Neural cell (in vitro differentiated cells): ENCODE measurements at regions not wholly inside any gene's neighbourhood (a gene's known extent, or its start where the extent isn't known, plus 50 kb on each side); places are given as distances from the start of the nearest gene placed in this dataset.

Source experiments
- H2AFZ ChIP-seq: fragments of 200-600, 300-800 bp; sonication (generic), shearing (Covaris generic); 2 replicates; pipeline ENCODE4 v1.6.0; 2014; ENCODE audit warnings: low read depth, mild to moderate bottlenecking, antibody characterized with exemption, low read length, moderate library complexity
- H3F3A ChIP-seq: fragments of 200-600 bp; shearing (Covaris generic); 2 replicates; pipeline ENCODE4 v1.6.1; 2016; ENCODE audit warnings: mild to moderate bottlenecking, moderate library complexity, mixed read lengths, antibody characterized with exemption, low read length; ENCODE audit not compliant: insufficient read depth, poor library complexity, severe bottlenecking
- H3K27ac ChIP-seq: fragments of 200-600, 300-800 bp; sonication (generic), shearing (Covaris generic); 2 replicates; pipeline ENCODE4 v1.5.1; 2014; ENCODE audit warnings: mild to moderate bottlenecking, low read length, moderate library complexity
- H3K27me3 ChIP-seq: fragments of 300-800, 200-600 bp; sonication (generic), shearing (Covaris generic); 2 replicates; pipeline ENCODE4 v1.6.0; 2014; ENCODE audit warnings: mild to moderate bottlenecking, low read depth, low read length, moderate library complexity; ENCODE audit not compliant: insufficient read depth
- H3K36me3 ChIP-seq: fragments of 300-800, 200-600 bp; sonication (generic), shearing (Covaris generic); 2 replicates; pipeline ENCODE4 v1.5.1; 2014; ENCODE audit warnings: mild to moderate bottlenecking, antibody characterized with exemption, low read length, moderate library complexity; ENCODE audit not compliant: insufficient read depth
- H3K4me2 ChIP-seq: fragments of 300-800, 200-600 bp; sonication (generic), shearing (Covaris generic); 2 replicates; pipeline ENCODE4 v1.6.0; 2014; ENCODE audit warnings: mild to moderate bottlenecking, low read length
- H3K4me3 ChIP-seq: fragments of 300-800, 200-600 bp; sonication (generic), shearing (Covaris generic); 2 replicates; pipeline ENCODE4 v1.5.1; 2014; ENCODE audit warnings: mild to moderate bottlenecking, low read length, moderate library complexity
- H3K79me2 ChIP-seq: fragments of 200-600 bp; shearing (Covaris generic); replicated peaks from 2 replicates; pipeline ENCODE4 v1.6.0; 2014; ENCODE audit warnings: mild to moderate bottlenecking, low read length, moderate library complexity; ENCODE audit not compliant: insufficient read depth
- H3K9ac ChIP-seq: fragments of 300-800, 200-600 bp; sonication (generic), shearing (Covaris generic); 2 replicates; pipeline ENCODE4 v1.6.1; 2016; ENCODE audit warnings: mild to moderate bottlenecking, low read length, mixed read lengths
- H3K9me2 ChIP-seq: fragments of 200-600 bp; shearing (Covaris generic); 2 replicates; pipeline ENCODE4 v1.6.1; 2016; ENCODE audit warnings: mild to moderate bottlenecking, low read length, mixed read lengths; ENCODE audit not compliant: insufficient read depth
- H3K9me3 ChIP-seq: fragments of 200-600, 300-800 bp; sonication (generic), shearing (Covaris generic); 2 replicates; pipeline ENCODE4 v1.6.1; 2016; ENCODE audit warnings: mild to moderate bottlenecking, mixed run types, low read length, moderate library complexity, mixed read lengths
- H4K20me1 ChIP-seq: fragments of 200-600 bp; shearing (Covaris generic); 2 replicates; pipeline ENCODE4 v1.6.1; 2016; ENCODE audit warnings: mild to moderate bottlenecking, mixed run types; ENCODE audit not compliant: insufficient read depth
- CTCF ChIP-seq: fragments of 450-650 bp; IDR thresholded peaks from 2 replicates; pipeline ENCODE4 v1.5.1; 2014; ENCODE audit warnings: antibody characterized with exemption, mild to moderate bottlenecking, moderate library complexity; ENCODE audit not compliant: poor library complexity, severe bottlenecking
- EP300 ChIP-seq: fragments of 450-650 bp; conservative IDR thresholded peaks from 2 replicates; pipeline ENCODE4 v1.6.1; 2014; ENCODE audit warnings: antibody characterized with exemption, mild to moderate bottlenecking, moderate library complexity; ENCODE audit not compliant: poor library complexity, severe bottlenecking
- EZH2 ChIP-seq: fragments of 200-600, 300-800 bp; shearing (Covaris generic), sonication (generic); IDR thresholded peaks from 2 replicates; pipeline ENCODE4 v1.6.1; 2014; ENCODE audit warnings: antibody characterized with exemption, low read length, borderline replicate concordance, mild to moderate bottlenecking; ENCODE audit not compliant: insufficient read depth, poor library complexity, severe bottlenecking
- MXI1 ChIP-seq: fragments of 450-650 bp; conservative IDR thresholded peaks from 2 replicates; pipeline ENCODE4 v1.6.1; 2014; ENCODE audit warnings: antibody characterized with exemption, mild to moderate bottlenecking; ENCODE audit not compliant: poor library complexity, severe bottlenecking
- POLR2AphosphoS5 ChIP-seq: IDR thresholded peaks from 2 replicates; pipeline ENCODE4 v1.6.1; 2012
- RAD21 ChIP-seq: fragments of 450-650 bp; conservative IDR thresholded peaks from 2 replicates; pipeline ENCODE4 v1.6.1; 2014; ENCODE audit warnings: antibody characterized with exemption, mild to moderate bottlenecking, moderate library complexity
- SMC3 ChIP-seq: fragments of 450-650 bp; conservative IDR thresholded peaks from 2 replicates; pipeline ENCODE4 v1.6.1; 2014; ENCODE audit warnings: antibody characterized with exemption, mild to moderate bottlenecking, moderate library complexity; ENCODE audit not compliant: poor library complexity
- TAF1 ChIP-seq: IDR thresholded peaks from 2 replicates; pipeline ENCODE4 v1.6.1; 2012; ENCODE audit warnings: low read depth
- TF ChIP-seq, protein P1 (sequence below): IDR thresholded peaks from 2 replicates; pipeline ENCODE4 v1.6.1; 2012; ENCODE audit warnings: borderline replicate concordance

DNA sequence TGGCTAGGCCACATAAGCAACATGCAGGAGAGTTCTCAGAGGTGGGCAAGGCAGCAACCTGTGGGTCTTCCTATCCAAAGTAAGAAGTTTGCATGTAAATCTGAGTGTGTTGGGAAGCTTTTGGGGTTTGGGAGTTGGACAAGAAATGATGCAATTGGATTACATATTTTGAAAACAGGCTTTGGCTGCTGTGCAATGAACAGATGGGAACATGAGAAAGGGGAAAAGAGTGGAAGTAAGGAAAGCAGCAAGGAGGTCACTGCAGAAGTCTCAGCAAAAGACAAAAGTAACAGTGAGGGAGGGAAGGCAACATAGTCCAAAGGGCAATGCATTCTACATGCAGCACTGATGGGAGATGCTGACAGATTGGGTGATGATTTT lies 61.1 kb upstream of the C10orf90 start:
- Histone ChIP-seq H3K4me2 (no peak overlapping the region), H3K9me2 (no peaks in the 10 kb centered on the region), H3K36me3 (no peaks in the 10 kb centered on the region), H2AFZ (no peak overlapping the region), H4K20me1 (no peaks in the 10 kb centered on the region), H3K27me3 (no peaks in the 10 kb centered on the region), H3K9me3 (peaks cover 5% of the 10 kb centered on the region), H3F3A (no peaks in the 10 kb centered on the region), H3K79me2 (no peaks in the 10 kb centered on the region), H3K27ac (no peak overlapping the region), H3K4me3 (no peak overlapping the region), H3K9ac (no peak overlapping the region)
- TF ChIP-seq SMC3 (no peak), MXI1 (no peak), POLR2AphosphoS5 (no peak), EP300 (no peak), CTCF (no peak), EZH2 (no peak), RAD21 (no peak), TAF1 (no peak)
- TF ChIP-seq, protein P1, sequence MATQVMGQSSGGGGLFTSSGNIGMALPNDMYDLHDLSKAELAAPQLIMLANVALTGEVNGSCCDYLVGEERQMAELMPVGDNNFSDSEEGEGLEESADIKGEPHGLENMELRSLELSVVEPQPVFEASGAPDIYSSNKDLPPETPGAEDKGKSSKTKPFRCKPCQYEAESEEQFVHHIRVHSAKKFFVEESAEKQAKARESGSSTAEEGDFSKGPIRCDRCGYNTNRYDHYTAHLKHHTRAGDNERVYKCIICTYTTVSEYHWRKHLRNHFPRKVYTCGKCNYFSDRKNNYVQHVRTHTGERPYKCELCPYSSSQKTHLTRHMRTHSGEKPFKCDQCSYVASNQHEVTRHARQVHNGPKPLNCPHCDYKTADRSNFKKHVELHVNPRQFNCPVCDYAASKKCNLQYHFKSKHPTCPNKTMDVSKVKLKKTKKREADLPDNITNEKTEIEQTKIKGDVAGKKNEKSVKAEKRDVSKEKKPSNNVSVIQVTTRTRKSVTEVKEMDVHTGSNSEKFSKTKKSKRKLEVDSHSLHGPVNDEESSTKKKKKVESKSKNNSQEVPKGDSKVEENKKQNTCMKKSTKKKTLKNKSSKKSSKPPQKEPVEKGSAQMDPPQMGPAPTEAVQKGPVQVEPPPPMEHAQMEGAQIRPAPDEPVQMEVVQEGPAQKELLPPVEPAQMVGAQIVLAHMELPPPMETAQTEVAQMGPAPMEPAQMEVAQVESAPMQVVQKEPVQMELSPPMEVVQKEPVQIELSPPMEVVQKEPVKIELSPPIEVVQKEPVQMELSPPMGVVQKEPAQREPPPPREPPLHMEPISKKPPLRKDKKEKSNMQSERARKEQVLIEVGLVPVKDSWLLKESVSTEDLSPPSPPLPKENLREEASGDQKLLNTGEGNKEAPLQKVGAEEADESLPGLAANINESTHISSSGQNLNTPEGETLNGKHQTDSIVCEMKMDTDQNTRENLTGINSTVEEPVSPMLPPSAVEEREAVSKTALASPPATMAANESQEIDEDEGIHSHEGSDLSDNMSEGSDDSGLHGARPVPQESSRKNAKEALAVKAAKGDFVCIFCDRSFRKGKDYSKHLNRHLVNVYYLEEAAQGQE, result no peak

GRCh38 chr10:126732308-126732707 lies 61.8 kb upstream of the C10orf90 start:
- Histone ChIP-seq H3K36me3 (no peaks in the 10 kb centered on the region), H3K27me3 (no peaks in the 10 kb centered on the region), H3K9me3 (peaks cover 5% of the 10 kb centered on the region), H3K79me2 (no peaks in the 10 kb centered on the region), H3K9ac (no peak overlapping the region), H3K27ac (no peak overlapping the region), H3F3A (no peaks in the 10 kb centered on the region), H3K4me3 (no peak overlapping the region), H2AFZ (no peak overlapping the region), H4K20me1 (no peaks in the 10 kb centered on the region), H3K9me2 (no peaks in the 10 kb centered on the region), H3K4me2 (no peak overlapping the region)
- TF ChIP-seq, protein P1, result no peak
- TF ChIP-seq CTCF (no peak), EP300 (no peak), SMC3 (no peak), RAD21 (no peak)
